ENCODE measurements at regions not wholly inside any gene's neighbourhood (a gene's known extent, or its start where the extent isn't known, plus 50 kb on each side); places are given as distances from the start of the nearest gene placed in this dataset.

DNA sequence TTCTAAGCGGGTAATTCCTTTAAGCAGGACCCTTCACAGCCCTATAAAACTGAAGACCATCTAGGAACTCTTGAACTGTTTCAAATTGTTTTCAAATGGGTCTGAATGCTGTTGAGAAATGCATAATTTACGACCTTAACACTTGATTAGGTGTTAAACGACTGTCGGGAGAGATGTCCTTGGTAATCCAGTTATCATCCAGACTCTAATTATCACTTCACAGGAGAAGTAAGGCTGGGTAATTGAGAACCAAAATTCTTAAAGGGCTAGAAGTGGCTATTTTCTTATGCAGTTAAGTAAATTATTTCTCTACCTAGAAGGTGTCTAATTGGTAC is 276.7 kb upstream of the TBC1D5 start:
- no peak for TF ChIP-seq CTCF (conservative IDR thresholded peaks at IDR 0.05 in 1 of 2, IDR thresholded peaks at IDR 0.05 in 1 of 2; ENCODE audit: extremely low read depth in 1 of 2, insufficient read depth in 1 of 2, low read depth in 1 of 2, low read length in 2 of 2)
- TF ChIP-seq EZH2 (IDR thresholded peaks at IDR 0.05; ENCODE audit: borderline replicate concordance, low read length): no peak
